Body of pancreas (tissue), 4 donors: ENCODE measurements at regions not wholly inside any gene's neighbourhood (a gene's known extent, or its start where the extent isn't known, plus 50 kb on each side); places are given as distances from the start of the nearest gene placed in this dataset.

ENCODE experiments used
- ATAC-seq: fragments of 150-250 bp; one replicate; pipeline ENCODE4 v1.9.1; 2016
- DNase-seq, 4 donors: peaks; one replicate each; pipeline ENCODE4 v3.0.0-alpha.2; 2019
- H3K27ac ChIP-seq, 4 donors: fragments of 200-600 bp; sonication (generic); 1 replicate in 3 of 4; 2 replicates in 1 of 4; pipeline versions ENCODE4 v1.5.1 to v1.6.1; 2016 to 2019; ENCODE audit warnings: mild to moderate bottlenecking in 1 of 4, mixed read lengths in 1 of 4, moderate library complexity in 1 of 4
- H3K27me3 ChIP-seq, 2 donors: fragments of 200-600 bp; sonication (generic); one replicate each; pipeline ENCODE4 v1.6.0; 2016; ENCODE audit warnings: mild to moderate bottlenecking in 1 of 2
- H3K36me3 ChIP-seq, 2 donors: fragments of 200-600 bp; sonication (generic); replicated peaks in 1 of 2; 2 replicates each; pipeline ENCODE4 v1.5.1; 2016; ENCODE audit warnings: low read depth in 2 of 2; ENCODE audit not compliant: insufficient read depth in 1 of 2
- H3K4me1 ChIP-seq: fragments of 200-600 bp; sonication (generic); one replicate; pipeline ENCODE4 v1.6.0; 2016
- H3K4me3 ChIP-seq, 2 donors: fragments of 200-600 bp; sonication (generic); 1 replicate in 1 of 2; 2 replicates in 1 of 2; pipeline ENCODE4 v1.5.1; 2016 to 2019
- H3K9me3 ChIP-seq, 3 donors: fragments of 200-600 bp; sonication (generic); 1 replicate in 2 of 3; 2 replicates in 1 of 3; pipeline ENCODE4 v1.5.1; 2016
- POLR2A ChIP-seq, 3 donors: fragments of 450-650 bp; IDR thresholded peaks; one replicate each; pipeline ENCODE4 v1.6.1; 2016; ENCODE audit warnings: antibody characterized with exemption in 3 of 3, mild to moderate bottlenecking in 2 of 3
- WGBS, 2 donors: methylation state at CpG; one replicate each; pipeline ENCODE4 v1.1.5; 2017; 5-methylcytosine and 5-hydroxymethylcytosine counted together
- intact Hi-C: fragments of 100-400 bp; cut with DNase I; formaldehyde crosslinking; loops from one replicate; pipeline ENCODE4 v1.15.1; 2023
- TF ChIP-seq, protein P1 (sequence below), 7 experiments: fragments of 450-650 bp in 4 of 7; fragments of 200-600 bp in 3 of 7; sonication (generic) in 3 of 7; IDR thresholded peaks; one replicate each; pipeline ENCODE4 v1.5.1; 2016 to 2019; ENCODE audit warnings: antibody characterized with exemption in 7 of 7

DNA sequence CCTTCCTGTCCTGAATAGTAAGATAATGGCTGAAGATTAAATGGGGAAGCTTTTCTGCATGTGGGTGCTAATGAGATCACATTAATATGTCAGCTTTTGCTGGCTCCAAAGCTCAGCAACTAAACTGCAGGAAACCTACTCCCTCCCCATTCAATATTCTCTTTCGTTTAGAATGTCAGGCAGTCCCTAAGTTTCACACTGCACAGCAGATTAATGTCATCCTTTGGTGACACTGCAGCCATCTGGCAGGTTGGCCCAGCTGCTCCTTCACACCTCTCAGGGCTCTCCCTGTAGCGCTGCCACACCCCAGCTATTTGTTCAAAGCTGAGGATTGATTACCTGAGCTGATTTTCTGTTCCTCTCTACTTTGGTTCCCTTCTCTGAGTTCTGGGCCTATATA lies 110.5 kb downstream of the KDR start:
- Histone ChIP-seq H3K4me3 (no peak overlapping the region), H3K9me3 (no peaks in the 10 kb centered on the region), H3K36me3 (no peaks in the 10 kb centered on the region), H3K4me1 (peaks cover 14% of the 10 kb centered on the region), H3K27me3 (no peaks in the 10 kb centered on the region), H3K27ac (no peak overlapping the region)
- DNase-seq = no peak
- no peak for ATAC-seq
- intact Hi-C loops = no loop called here
- no peak for TF ChIP-seq POLR2A (IDR thresholded peaks at IDR 0.05)
- TF ChIP-seq, protein P1, sequence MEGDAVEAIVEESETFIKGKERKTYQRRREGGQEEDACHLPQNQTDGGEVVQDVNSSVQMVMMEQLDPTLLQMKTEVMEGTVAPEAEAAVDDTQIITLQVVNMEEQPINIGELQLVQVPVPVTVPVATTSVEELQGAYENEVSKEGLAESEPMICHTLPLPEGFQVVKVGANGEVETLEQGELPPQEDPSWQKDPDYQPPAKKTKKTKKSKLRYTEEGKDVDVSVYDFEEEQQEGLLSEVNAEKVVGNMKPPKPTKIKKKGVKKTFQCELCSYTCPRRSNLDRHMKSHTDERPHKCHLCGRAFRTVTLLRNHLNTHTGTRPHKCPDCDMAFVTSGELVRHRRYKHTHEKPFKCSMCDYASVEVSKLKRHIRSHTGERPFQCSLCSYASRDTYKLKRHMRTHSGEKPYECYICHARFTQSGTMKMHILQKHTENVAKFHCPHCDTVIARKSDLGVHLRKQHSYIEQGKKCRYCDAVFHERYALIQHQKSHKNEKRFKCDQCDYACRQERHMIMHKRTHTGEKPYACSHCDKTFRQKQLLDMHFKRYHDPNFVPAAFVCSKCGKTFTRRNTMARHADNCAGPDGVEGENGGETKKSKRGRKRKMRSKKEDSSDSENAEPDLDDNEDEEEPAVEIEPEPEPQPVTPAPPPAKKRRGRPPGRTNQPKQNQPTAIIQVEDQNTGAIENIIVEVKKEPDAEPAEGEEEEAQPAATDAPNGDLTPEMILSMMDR (IDR thresholded peaks at IDR 0.05) = no peak
- 36 to 45% methylated on average over 2 of the region's 2 CpGs for WGBS, 2 donors

DNA sequence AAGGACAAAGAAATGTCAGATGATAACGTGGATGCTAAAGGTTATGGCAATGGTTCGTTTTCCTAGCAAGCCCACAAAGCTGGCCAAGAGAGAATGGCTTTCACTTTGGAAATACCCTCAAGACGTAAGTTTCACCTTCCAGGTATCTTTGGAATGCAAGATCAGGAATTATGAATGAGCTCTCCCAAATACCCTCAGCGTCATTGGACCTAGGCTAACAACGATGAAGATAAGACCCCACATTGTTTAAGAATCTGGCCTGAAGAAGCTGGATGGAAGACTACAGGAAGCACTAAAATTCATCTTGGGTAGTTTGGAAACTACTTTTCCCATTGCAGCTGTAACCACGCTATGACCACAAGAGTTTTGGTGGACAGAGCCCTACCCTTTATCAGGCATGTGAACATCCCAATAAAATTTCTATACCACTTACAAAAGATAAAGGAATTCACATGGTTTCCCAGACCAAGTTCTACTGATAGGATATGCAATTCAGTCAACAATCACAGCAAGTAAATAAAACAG lies 111.9 kb downstream of the KDR start:
- ATAC-seq = no peak
- H3K36me3 ChIP-seq = no peaks in the 10 kb centered on the region
- H3K4me3 ChIP-seq = no peak overlapping the region
- intact Hi-C loops = no loop called here
- 65 to 68% methylated on average over 6 of the region's 6 CpGs for WGBS, 2 donors
- TF ChIP-seq POLR2A (IDR thresholded peaks at IDR 0.05) = no peak
- TF ChIP-seq, protein P1 (IDR thresholded peaks at IDR 0.05) = no peak
- H3K4me1 ChIP-seq = peaks cover 14% of the 10 kb centered on the region
- no peaks in the 10 kb centered on the region for H3K9me3 ChIP-seq
- no peak for DNase-seq
- H3K27me3 ChIP-seq = no peaks in the 10 kb centered on the region
- H3K27ac ChIP-seq = peak overlapping the region in 1 of 4 donors; percentile 63

DNA sequence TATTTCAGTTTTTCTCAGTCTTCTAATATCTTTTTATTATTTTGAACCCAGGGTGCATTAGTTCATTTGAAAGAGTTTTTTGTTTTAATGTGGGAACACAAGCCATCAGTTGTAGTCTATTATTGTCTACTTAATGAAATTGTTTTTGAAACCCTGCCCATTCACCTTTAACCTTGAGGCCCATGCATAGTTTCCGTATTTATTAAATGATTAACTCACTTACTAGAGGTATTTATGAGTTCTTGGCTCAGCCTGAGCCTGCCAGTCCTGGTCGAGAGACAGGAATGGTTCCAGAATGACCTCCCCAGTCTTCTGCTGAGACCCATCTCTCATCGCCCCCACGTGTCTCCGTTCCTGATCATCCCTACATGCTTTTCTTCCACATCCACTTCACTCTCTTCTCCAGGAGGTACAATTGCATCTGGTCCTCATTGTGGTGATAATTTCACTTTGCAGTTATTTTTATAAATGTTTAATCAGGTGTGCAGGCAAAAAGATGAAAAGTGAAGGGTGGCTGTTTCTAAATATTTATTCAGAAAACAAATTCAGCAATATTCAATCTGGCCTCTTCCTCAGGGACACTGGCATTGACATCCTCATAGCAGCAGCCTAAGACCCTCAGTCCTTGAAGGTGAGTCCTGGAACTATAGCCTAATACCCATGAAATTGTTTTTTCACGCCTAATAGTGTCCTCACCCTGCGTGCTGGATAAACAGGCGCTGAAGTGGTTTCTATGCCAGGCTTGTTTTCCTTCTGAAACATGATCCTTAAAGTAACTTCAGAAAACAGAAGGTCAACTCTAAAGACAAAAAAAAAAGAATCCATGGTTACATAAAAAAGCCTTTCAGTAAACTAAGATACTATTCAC lies 112.8 kb downstream of the KDR start:
- H3K27me3 ChIP-seq = no peaks in the 10 kb centered on the region
- 46 to 54% methylated on average over 8 of the region's 8 CpGs for WGBS, 2 donors
- no peak overlapping the region for H3K4me3 ChIP-seq
- peak in 3 of 4 donors; percentile 33 to 37 (median 34) for DNase-seq
- ATAC-seq = peak; percentile 81
- no peak for TF ChIP-seq POLR2A (IDR thresholded peaks at IDR 0.05)
- TF ChIP-seq, protein P1 (IDR thresholded peaks at IDR 0.05) = no peak
- no peaks in the 10 kb centered on the region for H3K36me3 ChIP-seq
- H3K9me3 ChIP-seq = no peaks in the 10 kb centered on the region
- H3K27ac ChIP-seq = peak overlapping the region in 1 of 4 donors; percentile 63
- peaks cover 14% of the 10 kb centered on the region for H3K4me1 ChIP-seq
- intact Hi-C loops = no loop called here

DNA sequence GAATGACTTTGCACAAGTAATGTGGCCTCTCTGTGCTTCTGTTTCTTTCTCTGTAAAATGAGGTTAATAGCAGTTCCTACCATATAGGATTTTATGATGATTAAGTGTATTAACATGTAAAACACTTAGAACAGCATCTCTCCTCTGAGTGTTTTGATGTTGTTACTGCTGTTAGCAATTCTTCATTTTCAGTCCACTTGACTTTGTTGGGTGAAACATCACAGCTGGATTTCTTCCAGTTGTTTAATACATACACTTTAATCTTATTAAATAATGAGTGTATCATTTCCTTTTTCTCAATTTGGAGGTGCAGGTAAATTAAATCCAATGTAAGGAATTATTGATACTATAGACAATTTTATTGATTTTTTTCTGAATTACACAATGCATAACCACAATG lies 113.6 kb downstream of the KDR start:
- intact Hi-C loops = no loop called here
- no peak for ATAC-seq
- no peak for TF ChIP-seq POLR2A (IDR thresholded peaks at IDR 0.05)
- TF ChIP-seq, protein P1 (IDR thresholded peaks at IDR 0.05) = no peak
- no peaks in the 10 kb centered on the region for H3K36me3 ChIP-seq
- no peak overlapping the region for H3K27ac ChIP-seq
- no peaks in the 10 kb centered on the region for H3K9me3 ChIP-seq
- DNase-seq = no peak
- peaks cover 14% of the 10 kb centered on the region for H3K4me1 ChIP-seq
- H3K4me3 ChIP-seq = no peak overlapping the region
- H3K27me3 ChIP-seq = no peaks in the 10 kb centered on the region

DNA sequence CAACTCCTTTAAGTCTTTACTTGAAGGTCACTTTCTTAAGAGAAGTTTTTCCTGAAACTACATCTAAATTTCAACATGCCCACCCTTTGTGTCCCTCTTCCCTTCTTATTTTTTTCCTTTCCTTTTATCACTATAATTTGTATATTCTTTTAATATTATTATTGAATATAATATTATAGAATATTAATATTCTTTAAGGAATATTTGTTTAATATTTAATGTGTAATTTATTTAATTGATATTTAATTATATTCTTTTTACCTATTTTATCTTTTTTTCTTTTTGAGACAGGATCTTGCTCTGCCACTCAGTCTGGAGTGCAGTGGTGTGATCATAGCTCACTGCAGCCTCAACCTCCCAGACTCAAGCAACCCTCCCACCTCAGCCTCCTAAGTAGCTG lies 114.8 kb downstream of the KDR start:
- H3K27ac ChIP-seq = no peak overlapping the region
- intact Hi-C loops = no loop called here
- no peak overlapping the region for H3K4me3 ChIP-seq
- no peaks in the 10 kb centered on the region for H3K36me3 ChIP-seq
- H3K4me1 ChIP-seq = peaks cover 14% of the 10 kb centered on the region
- DNase-seq (no peak), ATAC-seq (no peak)
- H3K27me3 ChIP-seq = no peaks in the 10 kb centered on the region
- H3K9me3 ChIP-seq = no peaks in the 10 kb centered on the region
- TF ChIP-seq, protein P1 (IDR thresholded peaks at IDR 0.05) = no peak
- TF ChIP-seq POLR2A (IDR thresholded peaks at IDR 0.05) = no peak
